ENCODE measurements at regions not wholly inside any gene's neighbourhood (a gene's known extent, or its start where the extent isn't known, plus 50 kb on each side); places are given as distances from the start of the nearest gene placed in this dataset.

DNA sequence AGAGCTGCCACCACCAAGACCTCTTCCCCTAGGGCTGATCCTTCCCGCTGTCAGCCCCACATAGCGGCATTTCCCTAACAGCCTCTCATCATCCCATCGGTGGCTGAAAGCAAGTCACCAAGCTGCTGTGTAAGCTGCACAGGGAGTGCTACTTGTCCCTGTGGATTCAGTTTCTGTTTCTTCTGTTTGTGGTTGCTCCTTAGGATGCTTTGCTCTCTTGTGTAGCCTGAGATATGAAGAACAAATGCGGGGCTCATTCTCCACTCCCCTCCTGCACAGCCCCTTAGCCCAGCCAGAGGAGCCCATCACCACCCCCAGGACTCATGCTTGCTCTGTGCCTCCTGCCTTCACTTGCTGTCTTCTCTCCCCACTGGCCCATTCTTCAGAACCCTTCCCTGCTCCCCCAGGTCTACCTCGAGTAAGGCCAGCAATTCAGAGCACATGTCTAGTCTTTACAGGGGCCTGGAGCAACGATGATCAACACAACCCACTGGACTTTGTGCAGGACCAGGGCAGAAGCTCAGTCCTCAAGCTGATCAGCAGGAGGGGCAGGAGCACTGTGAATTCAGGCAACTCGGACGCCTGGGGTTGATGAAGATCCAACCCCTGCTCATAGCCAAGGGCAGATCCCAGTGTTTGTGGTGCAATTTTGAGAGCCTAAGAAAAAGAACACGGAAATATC is 82.6 kb upstream of the GALNT2 start:
- DNase-seq (ENCODE audit: low read depth) = no peak
- in situ Hi-C loops (cut with HindIII; ENCODE audit: low sequenced_read_pairs) = no loop called here
- TF ChIP-seq, protein P1, sequence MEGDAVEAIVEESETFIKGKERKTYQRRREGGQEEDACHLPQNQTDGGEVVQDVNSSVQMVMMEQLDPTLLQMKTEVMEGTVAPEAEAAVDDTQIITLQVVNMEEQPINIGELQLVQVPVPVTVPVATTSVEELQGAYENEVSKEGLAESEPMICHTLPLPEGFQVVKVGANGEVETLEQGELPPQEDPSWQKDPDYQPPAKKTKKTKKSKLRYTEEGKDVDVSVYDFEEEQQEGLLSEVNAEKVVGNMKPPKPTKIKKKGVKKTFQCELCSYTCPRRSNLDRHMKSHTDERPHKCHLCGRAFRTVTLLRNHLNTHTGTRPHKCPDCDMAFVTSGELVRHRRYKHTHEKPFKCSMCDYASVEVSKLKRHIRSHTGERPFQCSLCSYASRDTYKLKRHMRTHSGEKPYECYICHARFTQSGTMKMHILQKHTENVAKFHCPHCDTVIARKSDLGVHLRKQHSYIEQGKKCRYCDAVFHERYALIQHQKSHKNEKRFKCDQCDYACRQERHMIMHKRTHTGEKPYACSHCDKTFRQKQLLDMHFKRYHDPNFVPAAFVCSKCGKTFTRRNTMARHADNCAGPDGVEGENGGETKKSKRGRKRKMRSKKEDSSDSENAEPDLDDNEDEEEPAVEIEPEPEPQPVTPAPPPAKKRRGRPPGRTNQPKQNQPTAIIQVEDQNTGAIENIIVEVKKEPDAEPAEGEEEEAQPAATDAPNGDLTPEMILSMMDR (IDR thresholded peaks at IDR 0.05; ENCODE audit: low read depth, low read length, missing control alignments) = no peak
- H3K4me3 ChIP-seq (ENCODE audit: low read depth, low read length) = no peak overlapping the region

DNA sequence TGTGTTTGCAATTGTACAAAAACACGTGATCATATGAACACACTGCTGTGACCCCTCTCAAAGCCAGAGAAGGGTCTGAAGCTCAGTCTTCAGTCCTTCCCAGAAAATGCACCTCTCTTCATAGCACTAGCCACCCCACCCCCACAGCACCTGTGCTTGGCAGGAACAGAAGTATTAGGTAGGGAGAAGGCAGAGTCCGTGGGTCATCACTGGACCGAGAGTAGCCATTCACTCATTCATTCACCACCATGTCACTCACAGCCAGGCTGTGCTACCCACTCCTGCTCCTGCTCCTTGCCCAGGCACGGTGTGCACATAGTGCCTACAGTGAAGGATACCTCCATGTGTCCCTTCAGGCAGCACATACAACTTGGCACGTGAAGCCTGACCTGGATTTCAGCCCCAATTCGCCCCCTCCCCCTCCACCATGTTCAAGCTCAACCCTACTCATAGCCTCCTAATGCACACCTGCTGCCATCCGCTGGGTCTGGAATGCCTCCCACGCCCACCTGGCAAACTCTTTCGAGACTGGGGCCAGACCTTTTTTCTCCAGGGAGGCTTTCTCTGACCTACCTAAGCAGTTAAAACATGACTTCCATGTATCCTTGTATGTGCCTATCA is 81.9 kb upstream of the GALNT2 start:
- no peak for DNase-seq (ENCODE audit: low read depth)
- no peak overlapping the region for H3K4me3 ChIP-seq (ENCODE audit: low read depth, low read length)
- TF ChIP-seq, protein P1 (IDR thresholded peaks at IDR 0.05; ENCODE audit: low read depth, low read length, missing control alignments) = no peak
- in situ Hi-C loops (cut with HindIII; ENCODE audit: low sequenced_read_pairs) = no loop called here

DNA sequence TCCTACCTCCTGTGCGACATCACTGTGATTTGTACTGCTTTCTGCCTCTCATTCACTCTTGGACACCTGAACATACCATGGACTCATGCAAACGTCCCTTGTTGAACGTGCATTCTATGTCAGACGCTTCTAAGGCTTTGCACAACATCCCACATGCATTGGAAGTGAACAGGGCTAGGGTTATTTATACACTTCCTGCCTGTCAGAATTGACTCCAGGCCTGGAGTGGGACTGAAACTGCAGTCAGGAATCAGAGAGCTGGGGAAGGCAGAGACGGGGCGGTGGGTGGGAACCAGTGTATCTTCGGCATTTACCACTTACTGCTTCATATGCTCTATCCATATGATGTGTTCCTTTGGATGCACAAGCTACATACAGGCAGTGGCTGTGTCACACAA is 81.4 kb upstream of the GALNT2 start:
- TF ChIP-seq, protein P1 (IDR thresholded peaks at IDR 0.05; ENCODE audit: low read depth, low read length, missing control alignments) = no peak
- H3K4me3 ChIP-seq (ENCODE audit: low read depth, low read length) = no peak overlapping the region
- in situ Hi-C loops (cut with HindIII; ENCODE audit: low sequenced_read_pairs) = no loop called here
- no peak for DNase-seq (ENCODE audit: low read depth)

DNA sequence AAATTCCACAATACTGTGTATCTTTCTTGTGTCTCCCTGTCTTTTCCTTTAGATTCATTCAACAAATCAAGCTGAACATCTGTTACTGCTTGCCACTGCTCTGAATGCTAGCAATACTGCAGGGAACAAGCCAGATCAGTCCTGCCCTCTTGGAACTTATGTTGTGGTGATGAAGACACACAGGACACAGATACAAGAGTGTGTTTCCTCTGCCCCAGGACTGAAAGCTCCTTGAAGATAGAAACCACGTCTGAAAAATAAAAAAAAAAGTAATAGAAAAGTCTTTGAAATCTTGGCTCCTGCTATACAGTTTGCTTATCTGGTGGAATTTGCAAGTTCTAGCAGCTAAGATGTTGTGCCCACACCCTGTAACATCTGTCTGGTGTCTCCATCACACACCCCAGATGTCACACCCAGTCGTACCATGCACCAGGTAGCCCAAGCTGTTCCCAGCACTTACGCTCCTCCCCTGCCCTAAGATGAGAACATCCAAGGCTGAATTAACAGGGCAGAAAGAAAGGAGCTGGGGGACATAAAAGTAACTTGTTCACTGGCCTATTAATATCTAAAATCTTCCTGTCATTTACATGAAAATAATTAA is 80.2 kb upstream of the GALNT2 start:
- in situ Hi-C loops (cut with HindIII; ENCODE audit: low sequenced_read_pairs) = no loop called here
- DNase-seq (ENCODE audit: low read depth) = no peak
- TF ChIP-seq, protein P1 (IDR thresholded peaks at IDR 0.05; ENCODE audit: low read depth, low read length, missing control alignments) = no peak
- H3K4me3 ChIP-seq (ENCODE audit: low read depth, low read length) = no peak overlapping the region

DNA sequence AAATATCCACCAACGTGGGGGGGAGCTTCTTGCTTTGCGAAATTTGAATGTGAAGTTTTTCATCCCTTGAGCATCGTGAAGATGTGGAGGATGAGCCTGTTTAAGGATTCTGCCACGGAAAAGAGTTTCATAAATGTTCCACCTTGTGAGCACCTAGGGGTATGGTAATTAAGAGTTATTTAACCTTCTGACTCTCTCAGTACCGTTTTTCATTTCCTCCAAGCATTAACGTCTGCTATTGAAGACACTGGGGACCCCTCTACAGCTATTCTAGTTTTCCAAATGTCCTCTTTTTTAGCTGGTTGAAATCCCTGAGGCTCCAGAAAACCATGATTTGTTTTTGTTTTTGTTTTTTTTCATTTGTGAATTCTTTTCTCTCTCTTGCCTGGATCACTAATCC is 79.1 kb upstream of the GALNT2 start:
- no peak for DNase-seq (ENCODE audit: low read depth)
- no peak overlapping the region for H3K4me3 ChIP-seq (ENCODE audit: low read depth, low read length)
- in situ Hi-C loops (cut with HindIII; ENCODE audit: low sequenced_read_pairs) = no loop called here
- TF ChIP-seq, protein P1 (IDR thresholded peaks at IDR 0.05; ENCODE audit: low read depth, low read length, missing control alignments) = no peak

DNA sequence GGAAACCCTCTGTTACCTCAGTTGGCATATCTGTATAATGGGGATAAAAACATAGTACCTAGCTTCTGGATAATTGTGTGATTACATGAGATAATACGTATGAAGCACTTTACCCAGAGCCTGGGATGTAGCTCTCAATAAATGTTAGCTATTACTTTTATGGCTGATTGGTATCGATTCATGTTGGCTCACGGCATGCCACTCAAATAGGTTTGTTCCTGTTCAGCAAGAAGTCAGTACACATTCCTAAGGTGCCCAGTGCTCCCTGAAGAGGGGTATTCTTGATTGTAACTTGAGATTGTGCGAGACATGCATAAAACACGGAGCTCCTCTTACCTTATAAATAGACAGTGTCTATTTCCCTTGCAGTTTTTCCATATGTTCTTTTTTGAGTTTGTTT is 78.5 kb upstream of the GALNT2 start:
- DNase-seq (ENCODE audit: low read depth) = no peak
- in situ Hi-C loops (cut with HindIII; ENCODE audit: low sequenced_read_pairs) = no loop called here
- TF ChIP-seq, protein P1 (IDR thresholded peaks at IDR 0.05; ENCODE audit: low read depth, low read length, missing control alignments) = no peak
- no peak overlapping the region for H3K4me3 ChIP-seq (ENCODE audit: low read depth, low read length)
